ENCODE measurements at regions not wholly inside any gene's neighbourhood (a gene's known extent, or its start where the extent isn't known, plus 50 kb on each side); places are given as distances from the start of the nearest gene placed in this dataset.

- no peak for DNase-seq
Observed at GRCh38 chr1:79781261-79781660, 774.7 kb upstream of the ADGRL4 start.

DNA sequence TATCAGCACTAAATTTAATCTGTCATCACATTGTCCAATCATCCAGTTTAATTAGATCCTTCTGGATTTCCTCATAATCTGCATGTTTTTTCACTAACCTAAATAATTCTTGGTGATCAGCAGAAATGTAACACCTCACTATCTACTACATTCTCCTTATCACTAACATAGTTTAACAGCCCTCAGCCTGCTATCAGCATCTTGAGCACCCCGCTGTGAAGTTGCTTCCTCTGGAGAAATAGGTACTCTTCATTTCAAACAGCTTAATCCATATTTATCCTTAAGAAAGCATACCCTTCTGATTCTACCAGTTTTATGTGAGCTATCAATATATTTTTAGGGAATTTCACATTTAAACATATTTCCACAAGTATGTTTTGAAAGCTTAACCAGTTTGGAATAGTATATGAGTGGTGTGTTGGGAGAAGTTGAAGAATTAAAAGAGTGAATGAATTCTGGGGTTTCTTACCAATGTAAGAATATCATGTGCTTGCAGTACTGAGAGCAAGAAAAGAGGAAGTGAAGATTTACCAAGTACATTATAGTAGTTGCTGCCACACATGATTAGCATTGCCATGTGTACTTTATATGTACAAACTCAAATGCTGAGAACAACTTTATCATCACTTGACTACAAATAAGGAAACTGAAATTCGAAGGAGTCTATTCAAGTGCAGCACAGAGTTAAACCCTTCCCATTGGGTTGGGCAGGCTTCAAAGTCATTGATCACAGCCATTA is 771.1 kb upstream of the ADGRL4 start:
- DNase-seq = no peak

- no peak for DNase-seq
Observed at GRCh38 chr1:79775402-79775801, 768.9 kb upstream of the ADGRL4 start.

DNA sequence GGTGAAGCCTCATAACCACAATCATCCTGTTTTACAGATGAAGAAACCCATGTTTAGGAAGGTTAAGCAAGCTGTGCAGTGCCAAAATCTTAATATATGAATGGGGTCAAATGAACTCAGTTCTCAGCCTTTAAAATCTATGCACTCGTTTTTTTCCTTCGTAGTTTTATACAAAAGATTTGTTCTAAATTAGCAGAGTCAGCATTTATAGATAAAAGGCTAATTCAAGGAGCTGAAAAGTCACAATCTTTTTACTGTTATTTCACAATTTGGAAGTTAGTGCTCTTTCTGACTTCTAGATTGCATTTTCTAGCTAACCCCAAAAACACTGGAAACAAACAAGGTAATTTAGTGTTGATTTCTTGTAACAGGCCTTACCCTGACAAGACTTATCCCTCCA is 766.9 kb upstream of the ADGRL4 start:
- no peak for DNase-seq

DNA sequence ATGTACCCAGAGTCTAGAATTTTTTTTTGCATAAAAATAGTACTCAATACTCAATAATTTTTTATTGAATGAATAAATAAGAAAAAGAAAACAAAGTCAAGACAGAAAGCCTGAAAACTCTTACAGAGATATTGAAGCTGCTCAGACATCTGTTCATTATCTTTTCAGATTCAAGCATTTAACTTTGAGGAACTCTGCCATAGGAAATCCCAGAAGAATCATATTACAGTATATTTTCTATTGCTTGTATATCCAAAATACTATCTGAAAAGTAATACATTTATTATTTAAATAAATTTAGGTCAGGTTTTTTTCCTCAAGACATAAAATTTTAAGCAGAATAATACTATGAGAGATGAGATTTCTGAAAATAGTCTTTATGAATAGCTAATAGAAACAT is 755.9 kb upstream of the ADGRL4 start:
- DNase-seq = no peak

DNA sequence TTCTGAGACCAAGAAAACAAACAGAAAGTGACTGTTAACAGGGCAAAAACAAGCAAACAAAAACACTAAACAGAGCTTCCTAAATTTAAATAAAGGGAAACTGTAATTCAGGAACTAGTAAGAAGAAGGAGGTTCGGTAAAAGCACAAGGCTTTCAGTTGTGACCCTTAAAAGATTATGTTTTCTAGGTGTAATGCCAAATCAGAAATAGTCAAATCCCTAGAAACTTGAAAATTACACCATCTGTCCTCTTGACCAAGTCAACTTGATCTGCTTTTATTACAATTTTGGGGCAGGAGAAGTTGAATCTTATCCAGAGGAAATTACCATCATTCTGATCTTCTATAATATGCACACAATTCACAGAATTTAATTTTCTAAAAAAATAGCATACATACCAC is 754.0 kb upstream of the ADGRL4 start:
- DNase-seq = peak; percentile 25 to 73

- DNase-seq = no peak
Observed at GRCh38 chr1:79749607-79750006, 743.1 kb upstream of the ADGRL4 start.

DNA sequence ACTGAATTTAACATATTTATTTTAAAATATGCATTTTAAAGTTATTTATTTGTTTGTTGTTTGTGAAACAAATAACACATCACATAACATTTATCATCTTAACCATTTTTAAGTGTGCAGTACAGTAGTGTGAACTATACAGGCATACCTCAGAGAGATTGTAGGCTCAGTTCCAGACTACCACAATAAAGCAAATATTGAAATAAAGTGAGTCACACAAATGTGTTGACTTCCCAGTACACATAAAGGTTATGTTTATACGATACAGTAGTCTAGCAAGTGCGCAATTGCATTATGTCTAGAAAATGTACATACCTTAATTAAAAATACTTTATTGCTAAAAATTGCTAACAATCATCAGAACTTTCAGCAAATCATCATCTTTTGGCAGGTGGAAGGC is 739.4 kb upstream of the ADGRL4 start:
- no peak for DNase-seq

DNA sequence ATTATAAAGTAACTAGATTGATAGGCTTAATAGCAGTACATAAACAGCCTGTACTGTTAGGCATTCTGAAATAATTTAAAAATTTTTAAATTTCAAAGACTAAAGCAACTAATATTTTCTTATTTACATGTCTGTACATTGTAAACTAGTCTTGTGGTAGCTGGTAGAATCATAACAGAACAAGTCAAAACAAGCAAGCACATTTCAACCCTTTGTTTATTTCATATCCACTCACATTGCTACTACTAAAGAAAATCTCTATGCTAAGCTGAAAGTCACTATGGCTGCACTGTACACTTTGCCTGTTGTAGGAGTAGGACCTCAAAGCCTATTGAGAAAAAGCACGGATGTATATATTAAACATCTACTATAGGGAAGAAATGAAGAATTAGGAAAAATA is 738.2 kb upstream of the ADGRL4 start:
- DNase-seq = no peak

- DNase-seq = no peak
Observed at GRCh38 chr1:79741720-79742421, 735.3 kb upstream of the ADGRL4 start.

GRCh38 chr1:79738101-79738500 is 731.6 kb upstream of the ADGRL4 start:
- no peak for DNase-seq

- DNase-seq = no peak
Observed at GRCh38 chr1:79737193-79737592, 730.7 kb upstream of the ADGRL4 start.

DNA sequence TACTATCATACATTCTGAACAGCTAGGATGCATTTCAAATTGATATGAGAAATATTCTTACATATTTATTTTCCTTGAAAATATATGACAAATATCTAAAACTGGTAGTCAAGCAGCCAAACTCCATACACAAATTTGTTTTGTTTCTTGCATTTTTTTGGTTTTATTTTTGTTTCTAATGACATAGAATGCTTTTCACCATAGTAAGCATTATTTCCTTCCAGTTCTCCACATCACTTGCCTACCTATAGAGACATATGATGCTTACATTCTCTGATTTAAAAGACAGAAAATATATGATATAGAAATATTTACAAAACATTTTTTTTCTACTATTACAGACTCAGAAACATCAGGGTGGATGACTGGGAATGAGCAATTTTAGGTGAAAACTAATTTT is 726.4 kb upstream of the ADGRL4 start:
- DNase-seq = no peak

DNA sequence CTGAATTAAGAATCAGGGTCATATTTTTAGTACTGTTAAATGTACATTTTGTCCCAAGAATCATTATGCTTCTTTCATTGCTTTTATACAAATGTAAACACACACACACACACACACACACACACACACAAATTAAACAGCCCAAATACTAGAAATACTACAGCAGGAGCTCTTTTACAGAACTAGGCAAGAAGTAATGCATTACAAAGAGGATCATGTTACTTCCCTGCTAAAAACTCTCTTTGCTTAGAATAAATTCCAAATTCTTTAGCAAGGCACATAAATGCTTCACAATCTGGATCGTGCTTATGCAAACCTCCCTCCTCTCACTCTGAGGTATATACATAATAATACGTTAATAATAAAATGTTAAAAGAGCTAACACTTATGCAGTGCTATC is 720.4 kb upstream of the ADGRL4 start:
- no peak for DNase-seq

DNA sequence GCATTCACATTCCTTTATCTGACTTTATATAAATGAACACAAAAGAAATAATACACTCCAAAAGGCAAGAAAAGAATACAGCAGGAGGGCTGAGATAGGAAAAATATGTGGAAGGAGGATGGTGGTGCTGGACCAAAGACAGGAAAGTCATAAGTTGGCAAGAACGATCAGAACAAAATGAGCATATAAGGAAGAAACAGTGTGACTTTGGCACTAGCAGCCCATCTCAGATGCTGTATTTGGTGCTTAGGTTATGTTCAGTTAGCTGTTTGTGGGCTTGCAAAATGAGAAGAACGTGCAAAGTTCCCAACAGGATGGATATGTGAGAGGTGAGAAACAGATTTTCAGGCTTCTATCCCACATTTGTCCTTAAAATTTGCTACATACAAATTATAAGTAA is 719.8 kb upstream of the ADGRL4 start:
- DNase-seq = no peak

DNA sequence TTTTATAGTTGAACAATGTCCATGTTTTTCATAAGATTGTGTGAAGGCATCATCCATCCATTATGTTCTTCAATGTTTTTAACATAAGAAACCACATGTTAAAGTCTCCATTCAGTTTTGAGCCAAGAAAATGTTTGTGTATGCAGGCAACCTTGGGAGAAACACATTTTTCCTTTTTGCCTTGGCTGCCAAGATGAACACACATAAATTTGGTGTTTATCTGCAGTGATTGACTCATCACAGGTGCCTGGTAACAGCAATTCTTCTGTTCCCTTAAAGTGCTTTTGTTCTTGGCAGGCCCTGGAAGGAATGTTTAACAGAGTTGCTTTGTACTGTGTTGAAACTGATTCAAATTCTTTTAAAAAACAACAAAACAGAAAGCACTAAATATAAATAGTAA is 709.9 kb upstream of the ADGRL4 start:
- no peak for DNase-seq

- DNase-seq = no peak
Observed at GRCh38 chr1:79714664-79715063, 708.1 kb upstream of the ADGRL4 start.

DNA sequence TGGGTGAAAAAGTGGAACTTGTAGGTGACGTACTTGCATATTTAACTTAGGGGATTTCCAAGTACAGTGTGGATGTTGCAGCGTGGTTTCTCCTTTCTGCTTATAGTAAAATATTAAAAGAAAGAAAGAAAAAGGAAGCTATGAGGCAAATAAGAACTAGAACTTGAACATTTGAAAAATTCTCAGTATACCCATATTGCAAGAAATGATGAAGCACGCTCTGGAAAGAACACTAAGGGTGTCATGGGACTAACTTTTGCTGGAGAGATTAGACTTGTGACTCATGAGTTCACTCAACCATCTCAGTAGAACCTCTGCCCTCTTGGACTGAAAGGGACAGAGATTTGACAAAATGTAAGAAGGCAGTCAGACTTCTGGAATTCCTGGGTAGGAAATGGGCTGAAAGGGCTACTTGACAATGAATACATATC is 704.5 kb upstream of the ADGRL4 start:
- no peak for DNase-seq

DNA sequence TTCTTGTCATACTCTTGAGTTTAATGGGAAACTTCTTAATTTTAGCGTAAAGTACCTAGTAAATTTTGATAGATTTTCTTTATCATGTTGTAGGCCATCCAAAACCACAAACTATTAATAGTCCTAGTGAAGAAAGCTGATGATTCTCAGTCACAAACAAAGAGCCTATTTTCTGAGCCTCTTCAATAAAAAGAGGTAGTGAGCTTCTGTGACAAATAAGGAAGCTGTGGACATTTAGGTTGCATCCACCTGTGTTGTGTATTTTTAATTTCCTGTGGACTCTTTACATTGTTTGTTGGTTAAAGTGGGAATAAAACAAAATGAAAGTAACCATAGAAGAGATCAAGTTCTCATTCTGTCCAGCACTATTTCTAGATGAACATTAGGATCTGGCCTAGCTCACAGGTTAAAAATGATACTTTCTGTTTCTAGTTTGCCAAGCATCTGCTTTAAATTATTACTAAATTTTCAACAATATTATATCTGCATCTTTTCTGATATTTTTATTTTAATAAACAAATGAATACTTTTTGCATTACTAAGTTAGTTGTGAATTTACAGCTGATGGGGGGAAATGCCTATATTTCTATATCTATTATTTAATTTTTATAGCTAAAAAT is 702.2 kb upstream of the ADGRL4 start:
- DNase-seq = no peak

GRCh38 chr1:79705218-79705617 is 698.7 kb upstream of the ADGRL4 start:
- no peak for DNase-seq

DNA sequence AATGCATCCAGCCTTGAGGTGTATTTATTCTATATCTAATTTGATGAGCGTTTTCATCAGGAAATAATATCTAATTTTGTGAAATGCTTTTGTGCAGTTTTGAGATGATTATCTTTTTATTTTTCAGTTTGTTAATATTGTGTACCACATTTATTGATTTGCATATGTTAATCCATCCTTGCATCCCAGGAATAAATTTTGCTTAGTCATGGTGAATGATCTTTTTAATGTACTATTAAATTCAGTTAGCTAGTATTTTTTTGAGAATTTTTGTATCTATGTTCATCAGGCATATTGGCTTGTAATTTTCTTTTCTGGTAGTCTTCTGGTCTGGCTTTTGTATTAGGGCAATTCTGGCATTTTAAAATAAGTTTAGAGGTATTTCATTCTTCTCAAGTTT is 697.5 kb upstream of the ADGRL4 start:
- DNase-seq = no peak

DNA sequence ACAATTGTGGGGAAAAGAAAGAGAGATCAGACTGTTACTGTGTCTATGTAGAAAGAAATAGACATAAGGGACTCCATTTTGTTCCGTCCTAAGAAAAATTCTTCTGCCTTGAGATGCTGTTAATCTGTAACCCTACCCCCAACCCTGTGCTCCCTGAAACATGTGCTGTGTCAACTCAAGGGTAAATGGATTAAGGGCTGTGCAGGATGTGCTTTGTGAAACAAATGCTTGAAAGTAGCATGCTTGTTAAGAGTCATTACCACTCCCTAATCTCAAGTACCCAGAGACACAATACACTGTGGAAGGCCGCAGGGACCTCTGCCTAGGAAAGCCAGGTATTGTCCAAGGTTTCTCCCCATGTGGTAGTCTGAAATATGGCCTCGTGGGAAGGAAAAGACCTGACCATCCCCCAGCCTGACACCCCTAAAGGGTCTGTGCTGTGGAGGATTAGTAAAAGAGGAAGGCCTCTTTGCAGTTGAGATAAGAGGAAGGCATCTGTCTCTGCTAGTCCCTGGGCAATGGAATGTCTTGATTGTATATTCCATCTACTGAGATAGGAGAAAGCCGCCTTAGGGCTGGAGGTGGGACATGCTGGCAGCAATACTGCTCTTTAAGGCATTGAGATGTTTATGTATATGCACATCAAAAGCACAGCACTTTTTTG is 695.9 kb upstream of the ADGRL4 start:
- peak; percentile 91 for DNase-seq

GRCh38 chr1:79695138-79695537 is 688.6 kb upstream of the ADGRL4 start:
- DNase-seq = no peak

GRCh38 chr1:79694241-79694640 is 687.7 kb upstream of the ADGRL4 start:
- no peak for DNase-seq

All from NCI-H524 (cell line).